HL-60 (cell line): ENCODE measurements at regions not wholly inside any gene's neighbourhood (a gene's known extent, or its start where the extent isn't known, plus 50 kb on each side); places are given as distances from the start of the nearest gene placed in this dataset.

ENCODE experiments used
- CTCF ChIP-seq: IDR thresholded peaks from one replicate; pipeline ENCODE4 v1.5.1; 2011; ENCODE audit warnings: low read length, control low read depth, inconsistent platforms; ENCODE audit not compliant: insufficient read depth
- GABPA ChIP-seq: IDR thresholded peaks from 2 replicates; pipeline ENCODE4 v1.6.1; 2012; ENCODE audit warnings: low read depth
- POLR2AphosphoS5 ChIP-seq: IDR thresholded peaks from 2 replicates; pipeline ENCODE4 v1.6.1; 2012; ENCODE audit warnings: low read depth

GRCh38 chr2:7626139-7626537 lies 708.9 kb downstream of the RNF144A start:
- no peak for TF ChIP-seq CTCF
- TF ChIP-seq POLR2AphosphoS5, result no peak
- TF ChIP-seq GABPA, result no peak
